ENCODE measurements at regions not wholly inside any gene's neighbourhood (a gene's known extent, or its start where the extent isn't known, plus 50 kb on each side); places are given as distances from the start of the nearest gene placed in this dataset.

GRCh38 chr2:205937211-205937610 lies 148.8 kb downstream of the INO80D start:
- Histone ChIP-seq H3K27me3 (no peaks in the 10 kb centered on the region), H3K4me1 (no peaks in the 10 kb centered on the region), H3K4me3 (no peak overlapping the region), H3K27ac (no peak overlapping the region), H3K9me3 (no peaks in the 10 kb centered on the region), H3K36me3 (no peaks in the 10 kb centered on the region)
- no peak for TF ChIP-seq CTCF (IDR thresholded peaks at IDR 0.05)
- DNase-seq (ENCODE audit: low spot score): no peak

DNA sequence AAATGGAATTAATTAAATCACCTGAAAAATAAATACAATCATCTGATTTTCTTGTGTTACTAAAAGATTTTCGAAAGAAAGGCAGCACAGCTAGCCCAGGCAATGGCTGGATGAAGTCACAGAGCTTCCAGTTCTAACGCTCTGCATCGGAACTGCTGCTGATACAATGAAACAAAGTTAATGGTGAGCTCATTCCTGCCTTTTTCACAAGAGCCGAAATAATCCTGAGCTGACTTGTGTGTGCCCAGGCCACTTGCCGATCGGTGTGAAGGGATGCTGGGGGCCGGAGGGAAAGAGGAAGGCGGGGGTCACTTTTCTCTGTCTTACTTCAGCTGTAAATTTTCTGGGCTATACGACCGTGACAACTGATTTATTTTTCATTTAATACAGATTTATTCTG lies 149.5 kb downstream of the INO80D start:
- no peak overlapping the region for H3K27ac ChIP-seq
- H3K4me1 ChIP-seq: no peaks in the 10 kb centered on the region
- no peaks in the 10 kb centered on the region for H3K9me3 ChIP-seq
- no peak for DNase-seq (ENCODE audit: low spot score)
- H3K36me3 ChIP-seq: no peaks in the 10 kb centered on the region
- no peak for TF ChIP-seq CTCF (IDR thresholded peaks at IDR 0.05)
- H3K27me3 ChIP-seq: no peaks in the 10 kb centered on the region
- H3K4me3 ChIP-seq: no peak overlapping the region

GRCh38 chr2:205934443-205934842 lies 151.5 kb downstream of the INO80D start:
- Histone ChIP-seq H3K27ac (no peak overlapping the region), H3K27me3 (no peaks in the 10 kb centered on the region)
- TF ChIP-seq CTCF (IDR thresholded peaks at IDR 0.05): no peak

GRCh38 chr2:205932861-205933260 lies 153.1 kb downstream of the INO80D start:
- Histone ChIP-seq H3K36me3 (no peaks in the 10 kb centered on the region), H3K27me3 (no peaks in the 10 kb centered on the region), H3K9me3 (no peaks in the 10 kb centered on the region), H3K4me3 (no peak overlapping the region), H3K27ac (no peak overlapping the region), H3K4me1 (peaks cover 0 to 8% of the 10 kb centered on the region in 2 donors)
- DNase-seq (ENCODE audit: low spot score): no peak
- no peak for TF ChIP-seq CTCF (IDR thresholded peaks at IDR 0.05)

More at GRCh38 chr2:205934443-205934842, 151.5 kb downstream of the INO80D start:
- Histone ChIP-seq H3K4me1 (peaks cover 0 to 8% of the 10 kb centered on the region in 2 donors), H3K9me3 (no peaks in the 10 kb centered on the region), H3K36me3 (no peaks in the 10 kb centered on the region), H3K4me3 (no peak overlapping the region)
- no peak for DNase-seq (ENCODE audit: low spot score)

- Histone ChIP-seq H3K36me3 (no peaks in the 10 kb centered on the region), H3K27ac (no peak overlapping the region), H3K4me1 (peaks cover 0 to 8% of the 10 kb centered on the region in 2 donors), H3K9me3 (no peaks in the 10 kb centered on the region), H3K27me3 (no peaks in the 10 kb centered on the region), H3K4me3 (no peak overlapping the region)
- no peak for TF ChIP-seq CTCF (IDR thresholded peaks at IDR 0.05)
- no peak for DNase-seq (ENCODE audit: low spot score)
These were observed 154.6 kb downstream of the INO80D start for GRCh38 chr2:205931388-205931787.

- Histone ChIP-seq H3K27me3 (no peaks in the 10 kb centered on the region), H3K36me3 (no peaks in the 10 kb centered on the region), H3K9me3 (no peaks in the 10 kb centered on the region), H3K27ac (no peak overlapping the region), H3K4me3 (no peak overlapping the region), H3K4me1 (peaks cover 0 to 18% of the 10 kb centered on the region in 2 donors)
- DNase-seq (ENCODE audit: low spot score): no peak
- no peak for TF ChIP-seq CTCF (IDR thresholded peaks at IDR 0.05)
These were observed 155.8 kb downstream of the INO80D start for GRCh38 chr2:205930209-205930608.

Measured in right atrium auricular region (tissue), 2 donors.